ENCODE measurements at regions not wholly inside any gene's neighbourhood (a gene's known extent, or its start where the extent isn't known, plus 50 kb on each side); places are given as distances from the start of the nearest gene placed in this dataset.

DNA sequence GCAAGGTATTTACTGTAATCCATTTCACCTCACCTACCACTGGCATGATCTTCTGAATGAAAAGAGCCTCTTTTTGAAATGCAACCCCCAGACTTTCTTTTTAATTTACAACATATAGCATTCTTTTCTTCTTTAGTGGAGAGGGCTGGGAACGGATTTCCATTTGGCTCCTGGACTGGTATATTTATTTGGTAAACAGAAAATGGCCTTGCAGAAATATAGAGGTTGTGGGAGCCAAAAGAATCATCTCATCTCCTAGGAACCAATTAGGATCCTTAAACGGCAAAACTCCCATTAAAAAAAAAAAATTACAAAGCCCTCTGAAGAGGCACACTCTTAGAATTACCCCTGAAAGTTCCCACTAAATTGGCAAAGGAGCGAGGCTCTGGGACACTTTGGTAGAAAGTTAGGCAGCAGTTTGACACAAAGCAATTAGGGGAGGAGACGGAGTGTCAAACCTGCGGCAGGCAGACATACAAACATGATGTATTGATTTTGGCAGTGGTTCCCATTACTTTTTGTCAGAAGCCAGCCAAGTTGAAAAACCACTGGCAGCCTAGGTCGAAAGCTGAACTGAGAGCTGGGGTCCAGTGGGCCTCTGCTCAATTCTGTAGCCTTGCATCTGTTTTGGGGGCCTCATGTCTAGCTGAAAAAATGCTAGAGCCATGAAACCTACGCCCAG is 135.1 kb upstream of the MAGI3 start:
- no peak for DNase-seq (ENCODE audit: low read depth)
- TF ChIP-seq, protein P1, sequence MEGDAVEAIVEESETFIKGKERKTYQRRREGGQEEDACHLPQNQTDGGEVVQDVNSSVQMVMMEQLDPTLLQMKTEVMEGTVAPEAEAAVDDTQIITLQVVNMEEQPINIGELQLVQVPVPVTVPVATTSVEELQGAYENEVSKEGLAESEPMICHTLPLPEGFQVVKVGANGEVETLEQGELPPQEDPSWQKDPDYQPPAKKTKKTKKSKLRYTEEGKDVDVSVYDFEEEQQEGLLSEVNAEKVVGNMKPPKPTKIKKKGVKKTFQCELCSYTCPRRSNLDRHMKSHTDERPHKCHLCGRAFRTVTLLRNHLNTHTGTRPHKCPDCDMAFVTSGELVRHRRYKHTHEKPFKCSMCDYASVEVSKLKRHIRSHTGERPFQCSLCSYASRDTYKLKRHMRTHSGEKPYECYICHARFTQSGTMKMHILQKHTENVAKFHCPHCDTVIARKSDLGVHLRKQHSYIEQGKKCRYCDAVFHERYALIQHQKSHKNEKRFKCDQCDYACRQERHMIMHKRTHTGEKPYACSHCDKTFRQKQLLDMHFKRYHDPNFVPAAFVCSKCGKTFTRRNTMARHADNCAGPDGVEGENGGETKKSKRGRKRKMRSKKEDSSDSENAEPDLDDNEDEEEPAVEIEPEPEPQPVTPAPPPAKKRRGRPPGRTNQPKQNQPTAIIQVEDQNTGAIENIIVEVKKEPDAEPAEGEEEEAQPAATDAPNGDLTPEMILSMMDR (conservative IDR thresholded peaks at IDR 0.05; ENCODE audit: low read depth, low read length), result no peak

DNA sequence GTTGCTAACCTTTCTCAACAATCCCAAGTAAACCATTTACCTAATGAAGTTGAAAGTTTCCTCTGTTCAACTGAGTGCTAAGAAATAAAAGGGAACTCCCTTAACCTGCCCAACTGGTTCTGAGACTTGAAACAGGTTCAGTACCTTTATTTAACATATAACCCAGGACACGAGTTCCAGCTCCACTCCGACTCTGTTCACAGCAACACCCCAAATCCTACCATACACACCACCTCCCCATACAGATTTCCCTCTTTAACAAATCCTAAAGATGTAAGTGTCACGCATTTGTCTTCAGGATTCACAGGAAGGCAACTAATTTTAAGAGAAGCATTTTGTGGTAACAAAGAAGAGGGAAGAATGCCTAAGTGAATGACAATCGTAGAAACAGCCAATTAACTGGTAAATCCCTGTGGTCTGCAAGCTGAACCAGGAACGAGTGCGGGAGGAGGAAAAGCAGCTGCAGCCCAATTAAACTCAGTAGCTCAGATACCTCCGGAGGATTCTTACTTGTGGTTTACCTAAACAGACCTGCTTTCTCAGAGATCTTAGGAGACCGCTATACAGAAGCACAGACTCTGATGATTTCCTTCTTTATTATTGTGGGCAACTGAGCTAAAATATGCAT is 134.5 kb upstream of the MAGI3 start:
- DNase-seq (ENCODE audit: low read depth), result peak; percentile 1
- no peak overlapping the region for H3K4me3 ChIP-seq (ENCODE audit: low read length)
- TF ChIP-seq, protein P1 (conservative IDR thresholded peaks at IDR 0.05; ENCODE audit: low read depth, low read length), result no peak

More for the DNA sequence above, 135.1 kb upstream of the MAGI3 start:
- H3K4me3 ChIP-seq (ENCODE audit: low read length), result no peak overlapping the region

DNA sequence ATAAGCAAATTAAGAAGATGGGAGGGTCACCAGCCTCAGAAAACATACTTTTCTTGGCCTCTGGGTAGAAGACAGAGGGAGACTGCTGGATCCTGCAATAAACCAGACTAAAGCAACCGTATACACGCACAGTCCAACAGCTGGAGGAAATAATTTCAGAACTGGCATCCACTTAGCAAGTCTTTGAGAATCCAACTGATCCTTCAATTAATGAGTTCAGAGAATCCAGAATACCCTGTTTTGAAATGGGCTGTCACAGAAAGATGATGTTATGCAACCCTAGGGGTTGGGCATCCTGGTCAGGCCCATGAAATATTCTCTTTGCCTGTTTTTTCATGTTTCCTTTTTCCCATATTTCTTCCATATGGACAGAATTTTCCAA is 134.0 kb upstream of the MAGI3 start:
- DNase-seq (ENCODE audit: low read depth), result no peak
- no peak overlapping the region for H3K4me3 ChIP-seq (ENCODE audit: low read length)
- TF ChIP-seq, protein P1 (conservative IDR thresholded peaks at IDR 0.05; ENCODE audit: low read depth, low read length), result no peak

DNA sequence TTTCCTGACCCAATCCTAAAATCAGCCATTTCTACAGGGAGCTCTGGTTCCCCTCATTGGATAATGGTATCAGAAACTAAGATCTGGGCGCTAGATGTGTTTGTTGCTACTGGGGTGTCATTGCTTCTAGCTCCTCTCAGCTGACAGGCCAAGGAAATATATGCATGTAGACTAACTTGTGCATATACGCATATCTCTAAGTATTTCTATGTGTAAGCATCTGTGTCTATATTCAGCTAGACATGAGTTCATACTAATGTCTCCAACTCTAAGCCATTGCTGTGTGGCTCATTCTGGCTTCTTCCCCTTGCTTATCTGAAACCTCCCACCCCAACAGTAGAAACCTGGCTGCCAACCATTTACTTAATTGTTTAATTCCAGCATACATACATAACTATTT is 130.3 kb upstream of the MAGI3 start:
- TF ChIP-seq, protein P1 (conservative IDR thresholded peaks at IDR 0.05; ENCODE audit: low read depth, low read length), result no peak
- H3K4me3 ChIP-seq (ENCODE audit: low read length), result no peak overlapping the region
- DNase-seq (ENCODE audit: low read depth), result no peak

DNA sequence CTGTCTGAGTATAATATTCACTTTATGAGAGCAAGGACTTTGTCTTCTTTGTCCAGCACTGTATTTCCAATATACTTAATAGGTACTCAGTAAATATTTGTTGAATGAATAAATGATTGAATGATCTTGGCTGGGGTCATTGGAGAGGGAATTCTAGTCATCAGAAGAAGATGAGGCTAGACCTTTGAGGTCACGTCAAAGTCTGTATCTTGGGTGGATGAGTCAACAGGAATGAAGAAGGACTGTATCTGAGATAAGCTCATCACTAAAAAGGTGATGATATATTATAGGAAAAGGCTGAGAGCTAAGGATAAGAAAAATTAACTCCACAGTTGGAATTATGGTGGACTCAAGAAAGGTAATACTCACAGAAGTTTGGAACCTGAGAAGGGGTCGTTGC is 125.1 kb upstream of the MAGI3 start:
- DNase-seq (ENCODE audit: low read depth), result no peak
- TF ChIP-seq, protein P1 (conservative IDR thresholded peaks at IDR 0.05; ENCODE audit: low read depth, low read length), result no peak

DNA sequence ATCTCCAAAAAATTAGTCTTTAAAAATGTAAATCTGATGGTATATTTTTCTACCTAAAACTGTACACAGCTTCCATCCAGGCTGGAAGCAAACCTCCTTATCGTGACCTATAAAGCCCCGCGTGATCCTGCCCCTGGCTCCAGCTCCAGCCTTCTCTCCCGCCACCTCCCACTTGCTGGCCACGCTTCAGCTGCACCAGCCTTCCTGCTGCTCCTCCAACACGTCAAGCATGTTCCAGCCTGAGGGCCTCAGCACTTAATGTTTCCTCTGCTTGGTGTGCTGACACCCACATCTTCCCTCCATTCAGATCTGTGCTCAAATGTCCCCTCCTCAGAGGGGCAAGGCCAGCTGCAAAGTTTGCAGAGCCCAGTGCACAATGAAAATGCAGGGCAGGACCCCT is 123.5 kb upstream of the MAGI3 start:
- DNase-seq (ENCODE audit: low read depth), result no peak
- TF ChIP-seq, protein P1 (conservative IDR thresholded peaks at IDR 0.05; ENCODE audit: low read depth, low read length), result no peak
- no peak overlapping the region for H3K4me3 ChIP-seq (ENCODE audit: low read length)

More for the DNA sequence above, 125.1 kb upstream of the MAGI3 start:
- H3K4me3 ChIP-seq (ENCODE audit: low read length), result no peak overlapping the region

Measured in retinal pigment epithelial cell (primary cell).